Choroid plexus epithelial cell (primary cell): ENCODE measurements at regions not wholly inside any gene's neighbourhood (a gene's known extent, or its start where the extent isn't known, plus 50 kb on each side); places are given as distances from the start of the nearest gene placed in this dataset.

Experiments used
- DNase-seq: peaks from one replicate; pipeline ENCODE4 v3.0.0-alpha.2; 2010; ENCODE audit warnings: low read depth
- H3K4me3 ChIP-seq: 2 replicates; pipeline ENCODE4 v1.5.1; 2011; ENCODE audit warnings: low read depth, mild to moderate bottlenecking, control low read depth, low read length, moderate library complexity
- CTCF ChIP-seq: conservative IDR thresholded peaks from 2 replicates; pipeline ENCODE4 v1.5.1; 2011; ENCODE audit warnings: low read depth, mild to moderate bottlenecking, control low read depth, inconsistent platforms, low read length, moderate library complexity

DNA sequence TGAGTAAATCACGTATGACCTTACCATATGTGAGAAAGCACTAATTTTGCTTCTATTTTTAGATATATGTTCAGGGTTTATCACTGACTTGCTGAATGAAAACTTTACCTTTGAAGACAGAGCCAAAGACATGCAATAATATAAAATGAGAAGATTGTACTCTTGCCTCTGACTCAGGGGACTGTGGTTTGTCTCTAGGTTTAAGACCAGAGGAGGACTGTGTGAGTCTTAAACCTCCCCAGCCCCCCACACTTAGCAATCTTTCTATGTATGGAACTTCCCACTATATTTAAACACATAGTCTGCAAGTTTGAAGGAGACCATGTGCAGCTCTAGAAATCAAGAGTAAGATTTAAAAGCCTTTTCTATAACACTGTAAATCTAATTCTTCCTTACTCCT is 368.7 kb upstream of the FAM241A start:
- H3K4me3 ChIP-seq = no peak overlapping the region
- TF ChIP-seq CTCF = no peak
- no peak for DNase-seq

- no peak overlapping the region for H3K4me3 ChIP-seq
- DNase-seq = peak; percentile 6
- TF ChIP-seq CTCF = peak; percentile 25
Measured at GRCh38 chr4:111778543-111778942, 366.7 kb upstream of the FAM241A start.

DNA sequence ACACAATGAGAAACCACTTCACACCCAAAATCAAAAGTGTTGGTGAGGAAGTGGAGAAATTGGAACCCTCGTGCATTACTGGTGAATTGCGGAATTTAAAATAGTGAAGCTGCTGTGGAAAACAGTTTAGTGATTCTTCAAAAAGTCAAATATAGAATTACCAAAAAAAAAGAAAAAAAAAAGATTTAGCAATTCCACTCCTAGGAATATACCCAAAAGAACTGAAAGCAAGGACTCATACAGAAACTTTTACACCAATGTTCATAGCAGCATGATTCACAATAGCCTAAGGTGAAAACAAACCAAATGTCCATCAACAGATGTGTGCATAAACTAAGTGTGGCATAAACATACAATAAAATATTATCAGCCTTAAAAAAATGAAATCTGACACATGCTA is 364.3 kb upstream of the FAM241A start:
- H3K4me3 ChIP-seq = no peak overlapping the region
- TF ChIP-seq CTCF = no peak
- DNase-seq = no peak

- TF ChIP-seq CTCF = no peak
- no peak overlapping the region for H3K4me3 ChIP-seq
- no peak for DNase-seq
Measured at GRCh38 chr4:111781611-111782010, 363.6 kb upstream of the FAM241A start.

- no peak for DNase-seq
- no peak for TF ChIP-seq CTCF
- H3K4me3 ChIP-seq = no peak overlapping the region
Measured at GRCh38 chr4:111788099-111788498, 357.2 kb upstream of the FAM241A start.

- DNase-seq = no peak
- H3K4me3 ChIP-seq = no peak overlapping the region
- TF ChIP-seq CTCF = no peak
Measured at GRCh38 chr4:111789901-111790640, 355.2 kb upstream of the FAM241A start.

- no peak for TF ChIP-seq CTCF
- DNase-seq = no peak
- H3K4me3 ChIP-seq = no peak overlapping the region
Measured at GRCh38 chr4:111792632-111793031, 352.6 kb upstream of the FAM241A start.
